ENCODE measurements at regions not wholly inside any gene's neighbourhood (a gene's known extent, or its start where the extent isn't known, plus 50 kb on each side); places are given as distances from the start of the nearest gene placed in this dataset.

DNA sequence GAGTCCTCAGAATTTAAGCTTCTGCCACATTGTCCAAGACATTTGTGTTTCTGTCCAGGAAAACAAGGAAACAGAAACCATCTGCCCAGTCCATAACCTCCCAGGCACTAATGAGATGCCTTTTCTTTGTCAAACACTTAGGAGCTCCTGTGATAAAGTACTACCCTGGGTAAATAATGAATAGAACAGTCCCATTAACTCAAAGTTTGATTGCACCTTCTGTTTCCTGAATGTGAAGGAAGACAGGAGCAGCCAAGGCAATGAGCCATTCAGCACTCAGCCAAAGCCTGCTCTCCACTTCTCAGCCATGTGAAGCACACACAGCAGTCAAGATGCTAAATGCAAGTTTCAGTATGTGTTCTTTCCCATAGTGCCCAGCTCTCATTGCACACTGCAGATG is 199.8 kb downstream of the SEC16B start:
- no peak overlapping the region for H3K4me3 ChIP-seq (ENCODE audit: low read length)
- no peak overlapping the region for H3K9ac ChIP-seq (ENCODE audit: low read length)
- no peaks in the 10 kb centered on the region for H3F3A ChIP-seq (ENCODE audit: low read length, unreplicated experiment)
- BruUV-seq (replicated peaks), result no TSS peak
- POLR2A ChIA-PET (ENCODE audit: unreplicated experiment), result no interaction called here
- intact Hi-C loops (cut with micrococcal nuclease), result no loop called here
- DNase-seq, result no peak
- CTCF ChIA-PET, result no interaction called here
- no peaks in the 10 kb centered on the region for H4K20me1 ChIP-seq (ENCODE audit: low read length)
- no peak for ATAC-seq
- H3K9me2 ChIP-seq (replicated peaks; ENCODE audit: low read length), result no peaks in the 10 kb centered on the region
- no peaks in the 10 kb centered on the region for H3K9me3 ChIP-seq (ENCODE audit: low read length)
- no peak for TF ChIP-seq EZH2 (IDR thresholded peaks at IDR 0.05; ENCODE audit: low read length, unreplicated experiment)
- TF ChIP-seq, protein P1, sequence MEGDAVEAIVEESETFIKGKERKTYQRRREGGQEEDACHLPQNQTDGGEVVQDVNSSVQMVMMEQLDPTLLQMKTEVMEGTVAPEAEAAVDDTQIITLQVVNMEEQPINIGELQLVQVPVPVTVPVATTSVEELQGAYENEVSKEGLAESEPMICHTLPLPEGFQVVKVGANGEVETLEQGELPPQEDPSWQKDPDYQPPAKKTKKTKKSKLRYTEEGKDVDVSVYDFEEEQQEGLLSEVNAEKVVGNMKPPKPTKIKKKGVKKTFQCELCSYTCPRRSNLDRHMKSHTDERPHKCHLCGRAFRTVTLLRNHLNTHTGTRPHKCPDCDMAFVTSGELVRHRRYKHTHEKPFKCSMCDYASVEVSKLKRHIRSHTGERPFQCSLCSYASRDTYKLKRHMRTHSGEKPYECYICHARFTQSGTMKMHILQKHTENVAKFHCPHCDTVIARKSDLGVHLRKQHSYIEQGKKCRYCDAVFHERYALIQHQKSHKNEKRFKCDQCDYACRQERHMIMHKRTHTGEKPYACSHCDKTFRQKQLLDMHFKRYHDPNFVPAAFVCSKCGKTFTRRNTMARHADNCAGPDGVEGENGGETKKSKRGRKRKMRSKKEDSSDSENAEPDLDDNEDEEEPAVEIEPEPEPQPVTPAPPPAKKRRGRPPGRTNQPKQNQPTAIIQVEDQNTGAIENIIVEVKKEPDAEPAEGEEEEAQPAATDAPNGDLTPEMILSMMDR (conservative IDR thresholded peaks at IDR 0.05; ENCODE audit: low read depth, low read length), result no peak
- no peak for TF ChIP-seq EZH2phosphoT487 (IDR thresholded peaks at IDR 0.05; ENCODE audit: borderline replicate concordance, low read length)
- no peaks in the 10 kb centered on the region for H3K79me2 ChIP-seq (ENCODE audit: low read length)
- H3K36me3 ChIP-seq (ENCODE audit: low read depth, low read length), result no peaks in the 10 kb centered on the region
- no peaks in the 10 kb centered on the region for H3K4me1 ChIP-seq (ENCODE audit: insufficient read depth, low read length)
- no peak overlapping the region for H3K27ac ChIP-seq (ENCODE audit: low read length)
- H2AFZ ChIP-seq (ENCODE audit: low read length), result no peak overlapping the region
- H3K4me2 ChIP-seq (ENCODE audit: low read length), result no peak overlapping the region
- H3K27me3 ChIP-seq (ENCODE audit: low read length), result no peaks in the 10 kb centered on the region

DNA sequence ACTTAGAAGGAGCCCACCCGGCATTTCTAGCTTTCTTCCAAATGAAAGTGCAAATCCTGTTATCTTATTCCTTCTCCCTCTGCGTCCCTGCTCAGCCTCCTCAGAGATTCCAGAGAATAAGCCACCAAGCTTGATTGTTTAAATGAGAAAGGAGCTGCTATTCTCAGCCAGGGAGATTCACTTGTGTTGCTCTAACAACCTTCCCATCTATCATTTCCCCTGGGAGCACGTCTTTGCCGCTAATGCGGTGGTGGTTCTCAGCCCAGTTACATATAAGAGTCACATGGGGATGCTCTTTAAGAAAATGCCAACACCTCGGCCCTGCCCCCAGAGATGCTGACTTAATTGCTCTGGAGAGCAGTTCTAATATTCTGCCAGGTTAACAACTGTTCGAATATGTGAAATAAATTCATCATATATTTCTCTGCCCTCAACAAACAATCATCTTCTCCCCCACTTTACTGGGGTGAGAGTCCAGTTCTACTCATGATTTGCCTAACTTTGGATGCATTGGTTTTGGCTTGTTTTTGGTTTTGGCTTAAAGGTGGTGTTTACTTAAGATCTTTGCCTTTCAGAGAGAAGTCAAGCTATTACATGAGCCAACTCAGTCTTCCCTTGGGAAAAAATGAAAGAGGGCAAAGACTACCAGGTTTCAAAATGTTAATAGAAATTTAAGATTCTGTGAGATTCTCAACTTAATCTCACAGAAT is 213.9 kb downstream of the SEC16B start:
- no peaks in the 10 kb centered on the region for H3K9me2 ChIP-seq (replicated peaks; ENCODE audit: low read length)
- no peaks in the 10 kb centered on the region for H4K20me1 ChIP-seq (ENCODE audit: low read length)
- H3K9ac ChIP-seq (ENCODE audit: low read length), result no peak overlapping the region
- H2AFZ ChIP-seq (ENCODE audit: low read length), result no peak overlapping the region
- no peak for ATAC-seq
- ChIA-PET POLR2A (ENCODE audit: unreplicated experiment) (no interaction called here), CTCF (no interaction called here)
- H3K79me2 ChIP-seq (ENCODE audit: low read length), result no peaks in the 10 kb centered on the region
- H3K4me1 ChIP-seq (ENCODE audit: insufficient read depth, low read length), result no peaks in the 10 kb centered on the region
- TF ChIP-seq EZH2phosphoT487 (IDR thresholded peaks at IDR 0.05; ENCODE audit: borderline replicate concordance, low read length) (no peak), EZH2 (IDR thresholded peaks at IDR 0.05; ENCODE audit: low read length, unreplicated experiment) (no peak)
- TF ChIP-seq, protein P1 (conservative IDR thresholded peaks at IDR 0.05; ENCODE audit: low read depth, low read length), result no peak
- H3K4me3 ChIP-seq (ENCODE audit: low read length), result no peak overlapping the region
- no TSS peak for BruUV-seq (replicated peaks)
- no peak overlapping the region for H3K4me2 ChIP-seq (ENCODE audit: low read length)
- DNase-seq, result no peak
- no peaks in the 10 kb centered on the region for H3K36me3 ChIP-seq (ENCODE audit: low read depth, low read length)
- no peaks in the 10 kb centered on the region for H3F3A ChIP-seq (ENCODE audit: low read length, unreplicated experiment)
- H3K27ac ChIP-seq (ENCODE audit: low read length), result no peak overlapping the region
- H3K9me3 ChIP-seq (ENCODE audit: low read length), result no peaks in the 10 kb centered on the region
- intact Hi-C loops (cut with micrococcal nuclease), result no loop called here
- H3K27me3 ChIP-seq (ENCODE audit: low read length), result peaks cover 8% of the 10 kb centered on the region; the same call in 1 of the 2 replicates

DNA sequence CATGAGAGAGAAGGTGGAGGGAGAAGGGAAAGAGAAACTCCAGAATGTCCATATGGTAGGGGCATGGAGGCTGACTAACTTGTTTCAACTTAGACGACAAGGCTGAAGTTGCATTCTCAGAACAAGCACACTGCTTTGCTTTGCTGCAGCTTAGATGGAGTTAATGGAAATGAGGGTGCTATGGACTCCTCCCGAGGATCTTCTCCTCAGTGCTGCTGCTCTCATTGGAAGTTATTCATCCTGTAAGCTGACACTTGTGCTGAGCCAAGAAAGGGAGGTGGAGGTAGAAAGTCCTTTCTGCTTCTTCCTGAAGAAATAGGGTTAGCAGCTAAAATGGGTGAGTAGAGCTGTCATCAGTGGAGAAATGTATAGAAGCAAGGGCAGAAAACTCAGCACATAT is 215.3 kb downstream of the SEC16B start:
- CTCF ChIA-PET, result no interaction called here
- POLR2A ChIA-PET (ENCODE audit: unreplicated experiment), result no interaction called here
- Histone ChIP-seq H3K27me3 (ENCODE audit: low read length) (peaks cover 8% of the 10 kb centered on the region; the same call in 1 of the 2 replicates), H2AFZ (ENCODE audit: low read length) (no peak overlapping the region), H4K20me1 (ENCODE audit: low read length) (no peaks in the 10 kb centered on the region), H3K9me2 (replicated peaks; ENCODE audit: low read length) (no peaks in the 10 kb centered on the region), H3K9ac (ENCODE audit: low read length) (no peak overlapping the region), H3K36me3 (ENCODE audit: low read depth, low read length) (no peaks in the 10 kb centered on the region), H3K79me2 (ENCODE audit: low read length) (no peaks in the 10 kb centered on the region), H3K4me3 (ENCODE audit: low read length) (no peak overlapping the region), H3K27ac (ENCODE audit: low read length) (no peak overlapping the region), H3K4me1 (ENCODE audit: insufficient read depth, low read length) (no peaks in the 10 kb centered on the region), H3K4me2 (ENCODE audit: low read length) (no peak overlapping the region), H3K9me3 (ENCODE audit: low read length) (no peaks in the 10 kb centered on the region), H3F3A (ENCODE audit: low read length, unreplicated experiment) (no peaks in the 10 kb centered on the region)
- no TSS peak for BruUV-seq (replicated peaks)
- ATAC-seq, result no peak
- intact Hi-C loops (cut with micrococcal nuclease), result no loop called here
- TF ChIP-seq EZH2 (IDR thresholded peaks at IDR 0.05; ENCODE audit: low read length, unreplicated experiment) (no peak), EZH2phosphoT487 (IDR thresholded peaks at IDR 0.05; ENCODE audit: borderline replicate concordance, low read length) (no peak)
- TF ChIP-seq, protein P1 (conservative IDR thresholded peaks at IDR 0.05; ENCODE audit: low read depth, low read length), result no peak
- no peak for DNase-seq

Data from PC-3 (cell line).